ENCODE measurements at regions not wholly inside any gene's neighbourhood (a gene's known extent, or its start where the extent isn't known, plus 50 kb on each side); places are given as distances from the start of the nearest gene placed in this dataset.

- TF ChIP-seq CTCF (IDR thresholded peaks at IDR 0.05) (no peak), POLR2AphosphoS5 (IDR thresholded peaks at IDR 0.05; ENCODE audit: low read depth, low read length) (no peak), TCF7L2 (IDR thresholded peaks at IDR 0.05; ENCODE audit: low read depth, low read length) (no peak), REST (IDR thresholded peaks at IDR 0.05; ENCODE audit: insufficient read depth in 1 of 2, low read depth in 2 of 2, low read length in 1 of 2) (no peak)
Observed at GRCh38 chr2:14143435-14143834, 489.1 kb upstream of the LRATD1 start.

Measured in Panc1 (cell line).